Glomerular visceral epithelial cell (primary cell): ENCODE measurements at regions not wholly inside any gene's neighbourhood (a gene's known extent, or its start where the extent isn't known, plus 50 kb on each side); places are given as distances from the start of the nearest gene placed in this dataset.
"Not testable (repeated sequence)": the region's sequence is repeated elsewhere in the genome, so short reads cannot be mapped to it uniquely, and the experiment has no call there.

Experiments used
- DNase-seq: peaks from one replicate; pipeline ENCODE4 v3.0.0-alpha.2; 2016; ENCODE audit errors: extremely low spot score

DNA sequence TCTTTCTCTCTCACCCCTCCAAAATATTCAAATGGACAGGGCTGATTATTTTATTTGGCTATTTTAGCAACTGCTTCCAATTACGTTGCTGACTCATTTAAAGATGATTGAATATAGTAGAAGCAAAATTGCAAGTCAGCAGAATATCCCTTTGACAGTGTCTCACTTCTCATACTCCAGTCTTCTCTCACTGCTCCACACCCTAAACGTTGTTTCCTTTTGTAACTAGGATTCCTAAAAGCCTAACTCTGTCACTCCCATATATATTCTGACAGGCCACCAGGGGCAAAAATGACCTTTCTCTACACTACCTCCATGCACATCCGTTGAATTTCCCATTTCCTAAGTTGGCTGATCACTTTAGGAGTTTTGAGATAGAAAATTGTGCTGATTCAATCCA lies 351.1 kb downstream of the RND3 start:
- DNase-seq = no peak

DNA sequence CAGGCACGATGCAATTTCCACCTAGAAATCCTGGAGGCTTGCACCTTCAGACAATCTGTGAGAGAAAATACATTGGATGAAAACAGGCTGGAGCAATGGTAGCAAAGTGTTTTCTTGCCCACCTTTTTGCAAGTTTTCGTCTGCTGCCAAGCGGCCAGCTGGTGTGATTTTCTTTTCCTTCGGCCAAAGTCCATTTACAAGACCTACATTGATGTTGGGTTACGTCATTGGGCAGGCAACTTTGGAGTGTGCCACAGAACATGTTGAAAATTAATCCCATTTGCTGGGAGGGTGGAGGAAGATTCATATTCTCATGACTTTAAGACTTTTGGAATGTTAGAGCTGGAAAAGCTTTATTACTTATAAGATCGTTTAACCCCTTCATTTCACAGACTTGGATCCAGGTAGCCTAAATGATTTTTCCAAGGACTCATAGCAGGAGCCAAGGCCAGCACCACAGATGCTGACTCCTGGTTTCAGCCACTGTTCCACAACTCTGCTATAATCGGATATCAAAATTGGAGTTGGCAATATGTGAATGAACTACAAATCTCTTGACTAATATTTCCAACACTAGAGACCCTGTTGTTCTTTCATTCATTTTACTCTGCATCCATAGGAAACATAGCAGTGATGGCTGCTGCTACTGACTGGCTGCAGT lies 352.1 kb downstream of the RND3 start:
- DNase-seq = peak; percentile 94

DNA sequence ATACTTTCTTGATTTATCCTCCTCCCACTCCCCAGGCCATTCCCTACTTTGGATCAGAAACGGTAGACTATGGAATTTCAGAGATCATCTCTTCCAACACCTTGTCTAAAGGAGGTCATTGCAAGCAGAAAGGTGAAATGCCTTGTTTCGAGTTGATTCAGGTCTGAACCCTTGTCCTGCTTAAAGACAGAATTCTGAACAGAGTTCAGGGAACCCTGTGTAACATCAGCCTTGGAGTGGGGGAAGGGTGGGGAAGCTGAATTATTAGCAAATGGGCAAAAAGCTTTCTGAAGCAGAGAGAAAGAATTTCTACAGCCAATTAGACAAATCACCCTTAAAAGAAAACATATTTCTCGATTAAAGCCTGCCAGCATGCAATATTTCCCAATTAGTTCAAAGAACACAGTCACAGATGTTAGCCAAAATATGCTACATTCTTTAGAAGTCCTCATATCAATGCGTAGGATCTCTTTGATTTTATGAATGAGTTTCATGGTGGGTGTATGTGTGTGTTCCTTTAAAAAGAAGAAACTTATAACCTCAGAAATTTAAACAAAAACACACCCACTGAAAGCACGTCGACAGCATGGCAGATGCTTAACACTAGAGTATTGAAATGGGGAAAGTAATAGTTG lies 353.1 kb downstream of the RND3 start:
- DNase-seq = no peak

- DNase-seq = peak; percentile 96
Measured at GRCh38 chr2:150133623-150134022, 353.8 kb downstream of the RND3 start.

DNA sequence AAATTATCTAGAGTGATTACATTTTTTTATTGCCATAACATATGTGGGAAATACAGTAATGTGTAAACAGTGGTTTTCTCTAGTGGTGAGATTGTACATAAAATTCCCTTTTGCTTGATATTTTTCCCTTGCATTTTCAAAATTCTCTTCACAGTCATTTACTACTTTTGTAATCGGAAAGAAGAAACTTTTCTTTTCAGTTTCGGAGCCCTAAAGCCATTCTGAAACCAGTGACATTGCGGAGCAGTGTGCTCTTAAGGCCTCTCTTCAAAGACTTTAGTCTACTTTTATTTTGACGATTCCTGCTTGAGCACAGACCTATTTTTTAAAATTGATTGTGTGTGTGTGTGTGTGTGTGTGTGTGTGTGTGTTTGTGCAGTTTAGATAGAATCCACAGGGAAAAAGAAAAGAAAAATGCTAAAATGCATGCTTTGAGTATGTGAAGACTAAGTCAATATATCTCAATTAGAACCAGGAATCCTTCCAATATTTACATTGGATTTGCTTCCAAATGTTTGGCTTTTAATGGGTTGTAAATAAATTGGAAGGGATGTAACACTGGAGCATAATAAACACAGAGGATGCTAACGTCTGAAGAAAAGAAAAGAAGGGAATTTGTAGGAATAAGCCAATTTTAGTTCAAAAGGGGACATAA lies 357.4 kb downstream of the RND3 start:
- DNase-seq = no peak

GRCh38 chr2:150127995-150128394 lies 359.5 kb downstream of the RND3 start:
- DNase-seq = peak; percentile 57

- peak; percentile 74 for DNase-seq
Measured at GRCh38 chr2:150127346-150127990, 360.0 kb downstream of the RND3 start.

DNA sequence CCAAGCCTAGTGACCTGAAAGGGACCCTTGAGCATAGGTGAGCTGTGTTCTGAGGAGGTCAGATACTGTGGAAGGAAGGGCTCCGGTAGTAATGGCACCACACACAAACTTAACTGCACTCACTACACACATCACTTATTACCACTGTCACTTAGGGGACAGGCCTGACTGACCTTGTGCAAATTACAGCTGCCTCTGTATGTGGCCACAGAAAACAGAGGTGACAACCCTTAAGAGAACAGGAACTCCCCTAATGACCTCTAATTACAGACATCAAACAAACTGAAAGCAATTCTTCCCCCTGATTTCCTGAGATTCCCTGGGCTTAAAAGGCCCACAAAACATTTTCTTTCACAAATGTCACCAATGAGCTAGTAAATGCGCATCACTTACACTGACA lies 360.6 kb downstream of the RND3 start:
- no peak for DNase-seq

- peak; percentile 91 for DNase-seq
Measured at GRCh38 chr2:150126143-150126740, 361.2 kb downstream of the RND3 start.

DNA sequence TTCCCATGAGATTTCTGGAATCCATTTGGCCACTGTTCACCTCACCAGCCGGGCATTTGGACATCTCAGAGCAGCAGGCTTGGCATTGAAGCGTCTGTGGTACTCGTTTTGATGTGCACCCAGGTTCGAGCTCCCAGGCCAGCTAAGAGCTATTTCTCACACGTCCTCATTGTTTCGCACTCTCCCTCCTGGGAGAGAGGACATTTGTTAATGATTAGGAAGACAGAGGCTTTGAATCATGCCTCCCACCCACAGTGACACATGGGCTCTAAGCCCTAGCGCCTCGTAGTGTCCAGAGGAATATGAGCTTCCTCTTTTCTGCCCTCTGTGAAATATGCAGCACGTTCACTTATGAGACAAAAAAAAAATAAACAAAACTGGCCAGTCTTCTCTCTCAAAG lies 361.8 kb downstream of the RND3 start:
- DNase-seq = peak; percentile 97

DNA sequence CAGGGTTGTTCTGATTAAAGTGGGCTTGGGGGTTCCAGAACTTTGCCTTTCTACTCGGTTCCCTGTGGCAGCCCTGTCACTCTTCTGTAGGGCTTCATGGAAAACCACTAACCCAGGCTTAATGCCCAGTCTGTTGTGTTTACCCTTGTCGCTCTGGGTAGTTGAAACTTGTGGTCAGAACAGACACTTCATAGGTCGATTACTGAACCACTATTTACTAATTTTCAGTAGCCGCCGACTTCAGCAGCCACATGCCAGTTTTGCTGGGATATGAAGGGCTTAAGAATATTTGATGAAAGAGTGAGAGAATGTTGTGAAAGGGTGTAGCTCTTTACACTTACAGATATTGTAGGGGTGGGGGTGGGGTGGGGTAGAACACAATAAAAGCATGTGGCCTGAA lies 362.3 kb downstream of the RND3 start:
- DNase-seq = peak; percentile 67

DNA sequence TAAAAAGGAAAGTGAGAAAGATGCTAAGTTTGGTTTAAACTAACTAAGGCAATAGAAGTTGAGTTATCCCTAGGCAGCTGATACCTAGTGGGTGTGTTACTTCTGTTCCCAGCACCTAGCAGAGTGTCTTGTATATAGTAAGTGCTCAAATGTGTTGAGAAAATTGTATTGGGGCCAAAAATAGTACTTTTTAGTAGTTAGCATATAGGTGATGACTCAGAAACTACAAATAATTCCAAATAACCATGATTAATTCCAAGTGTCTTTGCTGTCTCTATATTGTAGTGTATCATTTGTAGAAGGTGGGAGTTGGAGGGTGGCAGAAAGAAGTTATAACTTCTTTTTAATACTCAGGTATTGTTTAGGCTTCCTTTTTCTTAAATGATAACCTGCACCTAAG lies 362.7 kb downstream of the RND3 start:
- no peak for DNase-seq

DNA sequence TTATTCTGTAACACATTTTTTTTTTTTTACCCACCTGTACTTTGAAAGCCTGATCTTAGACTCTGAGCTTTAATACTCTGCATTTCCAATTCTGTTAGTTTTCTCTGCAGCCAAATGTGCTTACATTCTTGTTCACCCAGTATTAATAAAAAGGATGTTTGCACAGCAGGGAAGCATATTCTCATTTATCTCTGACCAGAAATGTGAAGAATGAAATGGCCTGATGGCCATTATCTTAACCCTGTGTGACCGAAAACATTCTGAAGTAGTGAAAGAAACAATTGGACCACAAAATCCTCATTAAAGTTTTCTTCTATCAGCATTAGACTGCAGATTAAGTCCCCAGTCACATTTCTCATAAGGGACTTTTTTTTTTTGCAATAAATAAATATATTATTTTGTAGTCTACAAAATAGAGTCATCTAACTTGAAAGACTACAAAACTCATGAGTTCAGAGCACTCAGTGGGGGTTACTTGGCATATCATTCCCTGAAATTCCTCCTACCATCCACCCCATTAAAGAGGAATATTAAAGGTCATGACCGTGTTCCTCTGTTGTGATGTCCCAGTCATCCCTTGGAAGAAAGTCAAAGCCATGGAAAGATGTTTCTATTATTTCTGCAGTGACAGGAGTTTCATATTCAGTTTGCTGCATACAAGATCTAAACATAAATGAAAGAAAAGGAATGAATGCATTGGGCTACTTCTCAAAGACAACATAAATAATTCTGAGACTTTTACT lies 364.4 kb downstream of the RND3 start:
- no peak for DNase-seq

DNA sequence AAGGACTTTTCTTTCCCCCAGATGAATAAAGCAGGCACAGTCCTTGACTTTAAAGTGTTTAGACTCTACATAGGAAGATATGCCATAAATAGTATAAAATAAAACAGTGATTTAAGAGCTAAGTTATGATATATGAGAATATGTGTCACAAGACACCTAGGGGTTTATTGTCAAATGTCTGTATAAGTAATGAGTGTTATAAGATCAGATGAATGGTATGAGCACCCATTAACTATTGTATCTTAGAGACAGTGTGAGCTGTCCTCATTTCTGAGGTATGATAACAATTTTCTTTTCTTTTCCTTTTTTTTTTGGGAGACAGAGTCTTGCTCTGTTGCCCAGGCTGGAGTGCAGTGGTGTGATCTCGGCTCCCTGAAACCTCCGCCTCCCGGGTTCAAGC lies 365.3 kb downstream of the RND3 start:
- DNase-seq = no peak

DNA sequence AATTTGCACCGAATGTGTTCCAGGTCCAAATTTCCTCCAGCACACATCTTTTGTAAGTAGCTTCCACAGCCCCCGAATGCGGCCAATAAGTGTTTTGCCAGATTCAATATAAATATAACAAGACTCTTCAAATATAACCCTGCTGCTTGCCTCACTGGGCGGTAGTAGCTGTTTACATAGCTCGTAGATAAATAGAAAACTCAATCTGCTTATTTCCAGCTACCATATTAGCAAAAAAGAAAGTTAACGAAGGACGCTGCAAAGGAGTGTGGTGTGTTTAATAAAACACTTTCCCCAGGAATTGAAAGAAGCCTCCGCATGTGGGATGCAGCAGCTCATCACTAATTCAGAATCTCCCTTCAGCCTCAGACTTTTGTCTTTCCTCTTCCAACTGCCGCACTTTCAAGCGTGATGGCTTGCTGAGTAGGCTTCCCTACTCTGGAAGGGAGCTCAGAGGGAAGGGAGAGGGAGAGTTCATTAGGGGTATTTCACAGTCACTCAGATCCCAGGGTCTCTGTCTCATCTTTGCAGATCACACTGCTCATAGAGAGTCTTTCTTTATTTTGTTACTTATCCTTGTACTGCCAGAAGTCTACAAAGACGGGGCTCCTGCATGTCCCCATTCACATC lies 367.0 kb downstream of the RND3 start:
- DNase-seq = no peak

DNA sequence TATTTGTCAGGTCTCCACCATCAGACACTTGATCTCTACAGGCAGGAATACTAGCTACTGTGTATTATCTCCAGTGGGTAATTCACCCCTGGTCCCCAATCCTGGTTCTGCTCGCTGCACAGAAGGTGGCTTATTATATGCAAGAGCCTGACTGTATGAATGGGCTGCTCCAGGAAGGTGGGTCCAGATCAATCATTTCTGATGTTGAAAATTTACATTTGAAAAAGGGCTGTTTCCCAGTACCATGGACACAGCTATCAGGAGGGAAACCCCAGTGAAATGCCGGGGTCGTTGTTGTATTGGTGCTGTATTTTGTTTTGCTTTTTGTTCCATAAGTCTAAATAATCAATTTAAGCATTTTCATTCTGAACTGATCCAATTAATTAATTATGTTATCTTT lies 367.6 kb downstream of the RND3 start:
- DNase-seq = no peak

GRCh38 chr2:150114089-150114488 lies 373.4 kb downstream of the RND3 start:
- DNase-seq = not testable (repeated sequence)

DNA sequence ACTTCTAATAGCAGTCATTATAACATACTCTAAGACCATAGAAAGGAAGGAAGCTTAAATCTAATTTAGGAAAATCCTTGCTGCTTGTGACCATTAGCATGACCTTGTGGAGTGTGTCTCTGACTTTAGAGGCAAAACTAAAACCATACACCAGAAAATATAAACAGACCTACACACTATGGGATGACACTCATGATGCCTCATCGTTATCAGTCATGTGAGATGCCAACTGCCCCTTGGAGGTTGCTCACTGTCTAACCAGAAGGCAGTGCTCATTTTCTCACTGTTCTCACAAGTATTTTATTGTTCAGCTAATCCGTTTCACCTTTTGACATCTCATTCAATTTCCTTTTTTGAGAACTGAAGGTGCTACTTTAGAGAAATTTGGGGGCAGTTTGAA lies 376.9 kb downstream of the RND3 start:
- no peak for DNase-seq

- DNase-seq = no peak
Measured at GRCh38 chr2:150109912-150110311, 377.6 kb downstream of the RND3 start.

- DNase-seq = no peak
Measured at GRCh38 chr2:150109028-150109427, 378.4 kb downstream of the RND3 start.

- no peak for DNase-seq
Measured at GRCh38 chr2:150107816-150108215, 379.7 kb downstream of the RND3 start.
